ENCODE measurements at regions not wholly inside any gene's neighbourhood (a gene's known extent, or its start where the extent isn't known, plus 50 kb on each side); places are given as distances from the start of the nearest gene placed in this dataset.

GRCh38 chr2:67225287-67225973 lies 171.7 kb upstream of the ETAA1 start:
- no peak overlapping the region for H3K27ac ChIP-seq
- no peaks in the 10 kb centered on the region for H3K4me1 ChIP-seq
- no peak for DNase-seq
- no peak for TF ChIP-seq POLR2A (IDR thresholded peaks at IDR 0.05)
- TF ChIP-seq CTCF (IDR thresholded peaks at IDR 0.05), result no peak
- 77 to 78% methylated on average over 4 of the region's 4 CpGs for WGBS, 2 donors
- no peaks in the 10 kb centered on the region for H3K27me3 ChIP-seq
- H3K9me3 ChIP-seq, result no peaks in the 10 kb centered on the region
- H3K4me3 ChIP-seq, result no peak overlapping the region
- intact Hi-C loops (cut with DNase I), result no loop called here
- no peaks in the 10 kb centered on the region for H3K36me3 ChIP-seq

- Histone ChIP-seq H3K9me3 (no peaks in the 10 kb centered on the region), H3K27me3 (no peaks in the 10 kb centered on the region), H3K4me1 (no peaks in the 10 kb centered on the region), H3K4me3 (no peak overlapping the region), H3K27ac (no peak overlapping the region), H3K36me3 (no peaks in the 10 kb centered on the region)
- TF ChIP-seq CTCF (IDR thresholded peaks at IDR 0.05) (no peak), POLR2A (IDR thresholded peaks at IDR 0.05) (no peak)
- intact Hi-C loops (cut with DNase I), result no loop called here
- DNase-seq, result no peak
Measured at GRCh38 chr2:67229706-67230105, 167.4 kb upstream of the ETAA1 start.

- Histone ChIP-seq H3K4me1 (no peaks in the 10 kb centered on the region), H3K9me3 (no peaks in the 10 kb centered on the region), H3K4me3 (no peak overlapping the region), H3K27me3 (no peaks in the 10 kb centered on the region), H3K36me3 (no peaks in the 10 kb centered on the region), H3K27ac (no peak overlapping the region)
- WGBS, 2 donors, result 73 to 74% methylated on average over 1 of the region's 1 CpG
- TF ChIP-seq POLR2A (IDR thresholded peaks at IDR 0.05) (no peak), CTCF (IDR thresholded peaks at IDR 0.05) (no peak)
- DNase-seq, result no peak
- intact Hi-C loops (cut with DNase I), result no loop called here
Measured at GRCh38 chr2:67232936-67233335, 164.2 kb upstream of the ETAA1 start.

GRCh38 chr2:67234440-67234839 lies 162.7 kb upstream of the ETAA1 start:
- no peak for DNase-seq
- 71 to 78% methylated on average over 3 of the region's 3 CpGs for WGBS, 2 donors
- peak in 3 of 6 experiments; percentile 15 to 38 (median 32) for TF ChIP-seq CTCF (IDR thresholded peaks at IDR 0.05)
- no peak for TF ChIP-seq POLR2A (IDR thresholded peaks at IDR 0.05)

GRCh38 chr2:67237288-67237687 lies 159.8 kb upstream of the ETAA1 start:
- intact Hi-C loops (cut with DNase I), result no loop called here
- WGBS, 2 donors, result 71 to 74% methylated on average over 2 of the region's 2 CpGs
- H3K4me1 ChIP-seq, result no peaks in the 10 kb centered on the region

More at GRCh38 chr2:67234440-67234839, 162.7 kb upstream of the ETAA1 start:
- Histone ChIP-seq H3K27ac (no peak overlapping the region), H3K27me3 (no peaks in the 10 kb centered on the region), H3K9me3 (no peaks in the 10 kb centered on the region), H3K4me3 (no peak overlapping the region), H3K36me3 (no peaks in the 10 kb centered on the region), H3K4me1 (no peaks in the 10 kb centered on the region)
- intact Hi-C loops (cut with DNase I), result no loop called here

More at GRCh38 chr2:67237288-67237687, 159.8 kb upstream of the ETAA1 start:
- no peak overlapping the region for H3K4me3 ChIP-seq
- H3K36me3 ChIP-seq, result no peaks in the 10 kb centered on the region
- no peak overlapping the region for H3K27ac ChIP-seq
- DNase-seq, result no peak
- no peak for TF ChIP-seq POLR2A (IDR thresholded peaks at IDR 0.05)
- TF ChIP-seq CTCF (IDR thresholded peaks at IDR 0.05), result no peak
- no peaks in the 10 kb centered on the region for H3K27me3 ChIP-seq
- no peaks in the 10 kb centered on the region for H3K9me3 ChIP-seq

Data from esophagus squamous epithelium (tissue), 5 donors.